Fibroblast of skin of left quadriceps (primary cell): ENCODE measurements at regions not wholly inside any gene's neighbourhood (a gene's known extent, or its start where the extent isn't known, plus 50 kb on each side); places are given as distances from the start of the nearest gene placed in this dataset.
"Not testable (repeated sequence)": the region's sequence is repeated elsewhere in the genome, so short reads cannot be mapped to it uniquely, and the experiment has no call there.

Experiments
- DNase-seq, 2 experiments: peaks; one replicate each; pipeline ENCODE4 v3.0.0-alpha.2; 2013; ENCODE audit warnings: low read depth in 2 of 2

- no peak for DNase-seq
Measured at GRCh38 chr9:102507044-102507687, 488.0 kb upstream of the CYLC2 start.

DNA sequence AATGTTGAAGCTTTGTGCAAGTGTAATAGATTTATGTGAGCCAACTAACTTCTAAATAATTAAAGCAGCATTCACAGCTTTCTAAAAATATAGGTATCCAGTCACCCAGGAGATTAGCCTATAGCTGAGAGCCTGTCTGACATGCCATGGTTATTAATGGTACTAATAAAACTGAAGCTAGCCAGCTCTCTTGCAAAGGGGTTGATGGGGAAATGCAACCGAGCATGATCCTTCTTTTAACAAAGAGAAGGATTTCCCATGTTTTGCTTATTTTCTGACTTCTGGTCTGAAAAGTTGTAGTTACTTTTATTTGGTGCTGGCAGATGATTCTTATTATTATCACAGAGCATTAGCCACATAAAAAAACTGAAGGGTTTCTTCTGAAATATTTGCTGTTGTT, 488.7 kb upstream of the CYLC2 start:
- no peak for DNase-seq

DNA sequence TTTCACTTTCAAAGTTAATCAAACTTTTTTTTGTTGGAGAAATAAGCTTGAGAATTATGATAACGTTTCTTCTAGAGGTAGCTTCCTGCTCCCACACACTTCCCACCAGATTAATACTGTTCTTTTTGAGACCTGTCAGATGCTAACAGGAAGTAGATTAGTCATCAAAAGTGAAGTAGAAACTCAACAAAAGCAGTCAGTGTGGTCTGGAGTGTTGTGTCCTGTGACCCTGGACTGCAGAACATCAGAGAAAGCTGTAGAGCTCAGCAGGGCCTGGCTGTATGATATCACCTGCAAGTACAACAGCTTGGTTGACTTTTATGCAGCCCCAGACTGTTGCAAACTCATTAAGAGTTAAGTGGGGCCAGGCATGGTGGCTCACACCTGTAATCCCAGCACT, 495.7 kb upstream of the CYLC2 start:
- DNase-seq = no peak

DNA sequence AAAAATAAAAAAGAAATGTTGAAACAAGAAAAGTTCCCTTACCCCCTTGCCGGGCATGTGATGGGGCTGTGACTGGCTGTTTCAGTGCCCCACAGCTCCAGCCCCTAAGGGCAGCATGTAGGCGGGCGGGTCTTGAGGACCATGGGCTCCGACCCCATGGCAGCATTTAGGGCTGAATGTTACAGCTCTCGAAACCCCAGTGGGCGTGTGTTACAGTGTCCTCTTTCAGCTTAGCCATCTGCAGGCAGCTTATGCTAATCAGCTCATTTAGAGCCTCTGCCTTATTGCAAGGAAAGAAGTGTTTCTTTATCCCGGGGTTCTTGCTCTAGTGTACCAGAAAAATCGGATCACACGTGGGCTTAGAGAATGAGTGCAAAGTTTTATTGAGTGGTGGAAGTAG, 497.4 kb upstream of the CYLC2 start:
- DNase-seq = no peak

- DNase-seq = not testable (repeated sequence)
Measured at GRCh38 chr9:102486976-102487375, 508.2 kb upstream of the CYLC2 start.

GRCh38 chr9:102483651-102484050, 511.5 kb upstream of the CYLC2 start:
- no peak for DNase-seq

- DNase-seq = no peak
Measured at GRCh38 chr9:102482776-102483175, 512.4 kb upstream of the CYLC2 start.

- peak; percentile 16 to 20 for DNase-seq
Measured at GRCh38 chr9:102479191-102479590, 515.9 kb upstream of the CYLC2 start.

GRCh38 chr9:102474357-102474756, 520.8 kb upstream of the CYLC2 start:
- DNase-seq = no peak

GRCh38 chr9:102469430-102469829, 525.7 kb upstream of the CYLC2 start:
- DNase-seq = not testable (repeated sequence)

- DNase-seq = peak; percentile 32 to 42
Measured at GRCh38 chr9:102461156-102461819, 533.8 kb upstream of the CYLC2 start.

DNA sequence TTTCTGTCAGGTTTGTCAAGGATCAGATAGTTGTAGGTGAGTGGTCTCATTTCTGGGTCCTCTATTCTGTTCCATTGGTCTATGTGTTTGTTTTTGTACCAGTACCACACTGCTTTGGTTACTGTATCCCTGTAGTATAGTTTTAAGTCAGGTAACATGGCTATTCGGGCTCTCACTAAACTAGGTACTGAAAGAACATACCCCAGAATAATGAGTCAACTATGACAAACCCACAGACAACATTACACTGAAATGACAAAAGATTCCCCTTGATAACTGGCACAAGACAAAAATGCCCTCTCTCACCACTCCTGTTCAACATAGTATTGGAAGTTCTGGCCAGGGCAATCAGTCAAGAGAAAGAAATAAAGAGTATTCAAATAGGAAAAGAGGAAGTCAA, 535.3 kb upstream of the CYLC2 start:
- DNase-seq = no peak

GRCh38 chr9:102456562-102456961, 538.6 kb upstream of the CYLC2 start:
- peak; percentile 44 to 45 for DNase-seq

DNA sequence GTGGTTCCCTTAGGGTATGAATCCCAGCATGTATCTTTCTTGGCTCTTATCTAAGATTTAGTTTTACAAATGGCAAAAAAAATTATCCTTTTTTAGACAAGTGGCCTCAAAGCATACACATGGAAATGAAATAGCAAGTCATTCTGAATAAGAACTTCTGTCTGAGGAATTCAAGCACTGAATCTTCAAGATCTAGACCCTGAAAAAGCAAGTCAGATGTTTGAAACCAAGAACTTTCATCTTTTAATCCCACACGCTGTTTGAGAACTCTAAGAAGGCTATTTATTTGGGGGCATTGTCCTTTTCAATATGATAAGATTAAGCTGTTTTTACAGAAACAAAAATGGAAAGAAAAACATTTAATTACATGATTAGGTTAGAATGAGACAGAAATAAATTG, 549.2 kb upstream of the CYLC2 start:
- DNase-seq = no peak

DNA sequence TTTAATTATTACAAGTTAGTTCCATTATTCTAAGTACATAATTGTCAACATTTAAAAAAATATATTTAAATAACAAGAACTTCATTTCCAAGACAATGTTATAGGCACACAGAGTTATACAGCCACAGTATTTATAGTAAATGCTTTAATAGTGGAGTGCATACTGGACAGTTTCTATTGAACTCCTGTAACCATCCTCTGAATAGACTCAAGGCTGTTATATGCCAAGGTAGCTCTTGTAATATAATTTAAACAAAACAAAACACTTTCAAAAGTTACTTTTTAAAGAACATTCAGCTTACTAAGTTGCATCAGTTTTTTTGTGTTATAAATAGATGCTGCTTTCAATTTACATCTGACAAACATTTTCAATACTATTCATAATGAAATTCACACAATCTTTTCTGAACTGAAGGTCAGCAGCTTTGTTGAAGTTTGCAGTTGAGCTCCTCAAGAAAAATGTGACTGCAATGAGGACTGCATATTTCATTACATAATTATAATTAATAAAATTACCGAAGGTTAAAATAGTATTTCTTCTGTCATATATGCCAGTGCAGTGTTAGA, 549.9 kb upstream of the CYLC2 start:
- DNase-seq = no peak

- no peak for DNase-seq
Measured at GRCh38 chr9:102439583-102439982, 555.5 kb upstream of the CYLC2 start.

- DNase-seq = not testable (repeated sequence)
Measured at GRCh38 chr9:102436599-102436998, 558.5 kb upstream of the CYLC2 start.

DNA sequence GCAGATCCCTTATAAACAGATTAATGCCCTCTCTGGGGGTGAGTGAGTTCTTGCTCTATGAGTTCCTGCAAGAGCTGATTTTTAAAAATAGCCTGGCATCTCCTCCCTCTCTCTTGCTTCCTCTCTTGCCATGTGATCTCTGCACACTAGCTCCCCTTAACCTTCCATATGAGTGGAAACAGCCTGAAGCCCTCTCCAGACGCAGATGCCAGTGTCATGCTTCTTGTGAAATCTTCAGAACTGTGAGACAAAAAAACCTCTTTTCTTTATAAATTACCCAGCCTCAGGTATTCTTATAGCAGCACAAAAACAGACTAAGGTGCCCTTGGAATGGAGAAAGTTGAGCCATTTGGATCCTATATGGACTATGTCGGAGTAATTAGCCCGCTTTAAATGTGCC, 559.7 kb upstream of the CYLC2 start:
- DNase-seq = no peak

DNA sequence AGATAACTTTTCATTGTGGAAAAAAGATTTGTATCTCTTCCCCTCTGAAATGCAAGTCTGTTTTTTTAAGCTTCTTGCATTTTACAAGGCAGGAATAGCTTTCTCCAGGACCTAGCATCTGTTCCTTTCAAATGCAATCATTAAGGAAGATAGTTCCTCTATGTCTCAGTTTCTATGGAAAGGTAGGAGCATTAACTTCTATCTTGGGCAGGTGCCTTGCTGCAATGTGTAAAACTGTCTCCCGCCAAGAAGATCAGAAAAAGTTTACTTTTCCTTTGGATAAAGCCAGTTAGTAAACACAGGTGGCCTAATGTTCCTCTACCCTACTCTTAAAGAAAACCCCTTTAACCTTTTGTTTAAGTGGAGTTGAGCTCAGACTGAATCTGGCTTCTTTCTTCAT, 560.6 kb upstream of the CYLC2 start:
- no peak for DNase-seq

GRCh38 chr9:102428305-102428704, 566.8 kb upstream of the CYLC2 start:
- no peak for DNase-seq

- DNase-seq = not testable (repeated sequence)
Measured at GRCh38 chr9:102416251-102416650, 578.9 kb upstream of the CYLC2 start.

DNA sequence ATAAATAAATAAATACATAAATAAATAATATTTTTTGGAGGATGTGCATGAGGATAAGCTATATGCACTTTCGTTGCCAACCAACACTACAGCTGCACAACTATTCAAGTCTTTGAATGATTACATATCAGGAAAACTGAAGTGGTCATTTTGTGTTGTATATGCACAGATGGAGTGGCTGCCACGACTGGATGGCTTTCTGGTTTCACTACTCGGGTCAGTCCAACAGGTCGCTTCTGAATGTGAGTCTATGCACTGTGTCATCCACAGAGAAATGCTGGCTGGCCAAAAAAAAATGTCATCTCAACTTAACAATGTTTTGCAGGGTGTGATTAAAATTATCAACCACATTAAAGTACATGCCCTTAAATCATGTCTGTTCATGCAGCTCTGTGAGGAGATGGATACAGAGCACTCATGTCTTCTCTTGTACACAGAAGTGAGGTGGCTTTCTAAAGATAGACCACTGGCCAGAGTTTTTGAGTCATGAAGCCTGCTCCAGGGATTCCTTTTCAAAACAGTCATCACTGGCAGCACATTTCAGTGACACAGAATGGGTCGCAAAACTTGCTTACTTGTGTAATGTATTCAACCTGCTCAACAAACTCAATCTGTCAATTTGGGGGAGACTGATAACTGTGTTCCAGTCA, 589.8 kb upstream of the CYLC2 start:
- DNase-seq = no peak

DNA sequence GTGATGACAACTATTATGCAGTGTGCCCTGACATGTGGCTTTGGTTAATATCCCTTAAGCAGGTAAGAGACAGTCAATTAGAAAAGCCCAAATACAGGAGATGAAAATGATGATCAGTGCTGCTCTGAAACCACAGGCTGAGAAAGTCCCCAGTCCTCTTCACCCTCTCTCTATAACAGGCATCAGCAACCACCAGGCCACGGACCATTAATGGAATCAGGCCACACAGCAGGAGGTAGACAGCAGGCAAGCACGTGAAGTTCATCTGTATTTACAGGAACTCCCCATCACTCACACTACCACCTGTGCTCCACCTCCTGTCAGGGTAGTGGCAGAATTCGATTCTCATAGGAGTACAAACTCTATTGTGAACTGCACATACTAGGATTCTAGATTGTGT, 591.6 kb upstream of the CYLC2 start:
- DNase-seq = no peak
